ENCODE measurements at regions not wholly inside any gene's neighbourhood (a gene's known extent, or its start where the extent isn't known, plus 50 kb on each side); places are given as distances from the start of the nearest gene placed in this dataset.

DNA sequence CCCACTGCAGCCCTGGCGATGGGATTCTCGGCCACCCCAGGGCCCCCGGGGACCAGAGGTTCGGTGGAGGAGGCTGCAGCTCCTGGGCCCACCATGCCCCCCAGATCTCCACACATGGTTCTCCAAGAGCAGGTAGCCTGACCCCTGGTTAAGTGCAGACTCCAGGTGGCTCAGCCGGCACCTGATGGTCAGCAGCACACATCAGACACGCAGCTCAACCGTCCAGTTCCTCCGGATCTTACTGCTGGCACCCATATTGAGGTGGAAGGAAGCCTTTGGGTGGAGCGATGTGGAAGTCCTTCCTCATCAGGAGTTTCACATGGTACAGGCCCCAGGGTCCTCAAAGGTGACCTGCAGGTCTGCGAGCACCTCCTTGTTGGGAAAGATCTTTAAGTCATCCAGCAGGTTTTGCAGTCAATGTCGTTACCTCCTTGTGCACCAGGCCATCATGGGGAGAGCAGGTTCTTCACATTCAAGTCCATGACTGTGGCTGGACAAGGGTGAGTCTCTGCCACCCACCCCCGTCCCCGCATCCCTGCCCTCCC lies 74.2 kb upstream of the EEPD1 start:
- TF ChIP-seq, protein P1, sequence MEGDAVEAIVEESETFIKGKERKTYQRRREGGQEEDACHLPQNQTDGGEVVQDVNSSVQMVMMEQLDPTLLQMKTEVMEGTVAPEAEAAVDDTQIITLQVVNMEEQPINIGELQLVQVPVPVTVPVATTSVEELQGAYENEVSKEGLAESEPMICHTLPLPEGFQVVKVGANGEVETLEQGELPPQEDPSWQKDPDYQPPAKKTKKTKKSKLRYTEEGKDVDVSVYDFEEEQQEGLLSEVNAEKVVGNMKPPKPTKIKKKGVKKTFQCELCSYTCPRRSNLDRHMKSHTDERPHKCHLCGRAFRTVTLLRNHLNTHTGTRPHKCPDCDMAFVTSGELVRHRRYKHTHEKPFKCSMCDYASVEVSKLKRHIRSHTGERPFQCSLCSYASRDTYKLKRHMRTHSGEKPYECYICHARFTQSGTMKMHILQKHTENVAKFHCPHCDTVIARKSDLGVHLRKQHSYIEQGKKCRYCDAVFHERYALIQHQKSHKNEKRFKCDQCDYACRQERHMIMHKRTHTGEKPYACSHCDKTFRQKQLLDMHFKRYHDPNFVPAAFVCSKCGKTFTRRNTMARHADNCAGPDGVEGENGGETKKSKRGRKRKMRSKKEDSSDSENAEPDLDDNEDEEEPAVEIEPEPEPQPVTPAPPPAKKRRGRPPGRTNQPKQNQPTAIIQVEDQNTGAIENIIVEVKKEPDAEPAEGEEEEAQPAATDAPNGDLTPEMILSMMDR (IDR thresholded peaks at IDR 0.05; ENCODE audit: low read depth, low read length, poor library complexity, severe bottlenecking) = no peak
- no peak for TF ChIP-seq EZH2phosphoT487 (IDR thresholded peaks at IDR 0.05; ENCODE audit: borderline replicate concordance, low read length)

All from DOHH2 (cell line).